Mucosa of rectum (tissue), 2 donors: ENCODE measurements at regions not wholly inside any gene's neighbourhood (a gene's known extent, or its start where the extent isn't known, plus 50 kb on each side); places are given as distances from the start of the nearest gene placed in this dataset.
"Not testable (repeated sequence)": the region's sequence is repeated elsewhere in the genome, so short reads cannot be mapped to it uniquely, and the experiment has no call there.

Experiments used
- H3K27ac ChIP-seq, 2 donors: one replicate each; pipeline ENCODE4 v1.7.0; 2013; ENCODE audit warnings: inconsistent platforms in 2 of 2, low read depth in 2 of 2, low read length in 2 of 2
- H3K27me3 ChIP-seq, 2 donors: one replicate each; pipeline ENCODE4 v1.7.0; 2013; ENCODE audit warnings: low read length in 2 of 2; ENCODE audit not compliant: control insufficient read depth in 2 of 2, insufficient read depth in 2 of 2
- H3K36me3 ChIP-seq, 2 donors: one replicate each; pipeline ENCODE4 v1.7.0; 2013; ENCODE audit warnings: low read length in 2 of 2; ENCODE audit not compliant: control insufficient read depth in 2 of 2, insufficient read depth in 2 of 2
- H3K4me1 ChIP-seq, 2 donors: one replicate each; pipeline ENCODE4 v1.7.0; 2013; ENCODE audit warnings: low read length in 2 of 2, mild to moderate bottlenecking in 1 of 2; ENCODE audit not compliant: control insufficient read depth in 2 of 2, insufficient read depth in 2 of 2
- H3K4me3 ChIP-seq, 2 donors: one replicate each; pipeline ENCODE4 v1.7.0; 2013; ENCODE audit warnings: low read length in 2 of 2
- H3K9ac ChIP-seq, 2 donors: one replicate each; pipeline ENCODE4 v1.7.0; 2013; ENCODE audit warnings: low read length in 2 of 2, low read depth in 1 of 2, mild to moderate bottlenecking in 1 of 2
- H3K9me3 ChIP-seq, 2 donors: one replicate each; pipeline ENCODE4 v1.7.0; 2013; ENCODE audit warnings: low read length in 2 of 2; ENCODE audit not compliant: control insufficient read depth in 2 of 2
- donor health status: healthy.
- donor health status: Normal muscosa, but diverticular disease.

DNA sequence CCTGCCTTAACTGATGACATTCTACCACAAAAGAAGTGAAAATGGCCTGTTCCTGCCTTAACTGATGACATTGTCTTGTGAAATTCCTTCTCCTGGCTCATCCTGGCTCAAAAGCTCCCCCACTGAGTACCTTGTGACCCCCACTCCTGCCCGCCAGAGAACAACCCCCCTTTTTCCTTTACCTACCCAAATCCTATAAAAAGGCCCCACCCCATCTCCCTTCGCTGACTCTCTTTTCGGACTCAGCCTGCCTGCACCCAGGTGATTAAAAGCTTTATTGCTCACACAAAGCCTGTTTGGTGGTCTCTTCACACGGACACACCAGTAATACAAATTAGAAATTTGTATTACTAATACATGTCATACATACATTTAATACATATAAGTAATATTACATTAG, 489.9 kb upstream of the IMPG1 start:
- H3K27ac ChIP-seq, H3K4me3 ChIP-seq, H3K36me3 ChIP-seq: not testable (repeated sequence)

GRCh38 chr6:76560851-76561755, 488.6 kb upstream of the IMPG1 start:
- H3K27ac ChIP-seq, H3K27me3 ChIP-seq, H3K36me3 ChIP-seq, H3K9ac ChIP-seq, H3K4me3 ChIP-seq, H3K9me3 ChIP-seq, H3K4me1 ChIP-seq: not testable (repeated sequence)

More for the DNA sequence above, 489.9 kb upstream of the IMPG1 start:
- H3K27me3 ChIP-seq, H3K9ac ChIP-seq, H3K4me1 ChIP-seq, H3K9me3 ChIP-seq: not testable (repeated sequence)

GRCh38 chr6:76553256-76553655, 480.8 kb upstream of the IMPG1 start:
- no peaks in the 10 kb centered on the region for H3K36me3 ChIP-seq
- no peaks in the 10 kb centered on the region for H3K4me1 ChIP-seq
- no peak overlapping the region for H3K9ac ChIP-seq
- H3K9me3 ChIP-seq: no peaks in the 10 kb centered on the region
- no peak overlapping the region for H3K4me3 ChIP-seq
- no peak overlapping the region for H3K27ac ChIP-seq
- no peaks in the 10 kb centered on the region for H3K27me3 ChIP-seq

DNA sequence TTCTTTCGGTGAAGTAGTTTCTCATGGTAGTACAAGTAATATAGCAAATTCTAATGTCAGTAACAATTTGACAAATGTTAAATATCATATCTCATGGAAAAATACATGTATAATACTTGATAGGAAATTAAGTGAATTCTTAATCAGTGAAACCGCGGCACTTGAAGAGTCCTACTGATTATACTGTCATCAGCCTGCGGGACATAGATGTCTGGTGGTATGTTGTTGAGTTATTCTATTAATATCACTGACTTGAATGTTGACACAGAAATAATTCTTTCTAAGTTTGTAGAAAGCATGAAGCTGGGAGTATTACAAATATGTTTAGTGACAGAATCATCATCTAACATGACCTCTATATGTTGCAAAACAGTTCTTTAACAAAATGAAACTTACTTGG, 479.8 kb upstream of the IMPG1 start:
- Histone ChIP-seq H3K27ac (no peak overlapping the region), H3K9ac (no peak overlapping the region), H3K36me3 (no peaks in the 10 kb centered on the region), H3K27me3 (no peaks in the 10 kb centered on the region), H3K4me1 (no peaks in the 10 kb centered on the region), H3K9me3 (no peaks in the 10 kb centered on the region), H3K4me3 (no peak overlapping the region)

GRCh38 chr6:76533661-76534060, 461.2 kb upstream of the IMPG1 start:
- Histone ChIP-seq H3K36me3 (no peaks in the 10 kb centered on the region), H3K27me3 (no peaks in the 10 kb centered on the region), H3K4me1 (no peaks in the 10 kb centered on the region), H3K9me3 (no peaks in the 10 kb centered on the region), H3K27ac (no peak overlapping the region), H3K9ac (no peak overlapping the region), H3K4me3 (no peak overlapping the region)

DNA sequence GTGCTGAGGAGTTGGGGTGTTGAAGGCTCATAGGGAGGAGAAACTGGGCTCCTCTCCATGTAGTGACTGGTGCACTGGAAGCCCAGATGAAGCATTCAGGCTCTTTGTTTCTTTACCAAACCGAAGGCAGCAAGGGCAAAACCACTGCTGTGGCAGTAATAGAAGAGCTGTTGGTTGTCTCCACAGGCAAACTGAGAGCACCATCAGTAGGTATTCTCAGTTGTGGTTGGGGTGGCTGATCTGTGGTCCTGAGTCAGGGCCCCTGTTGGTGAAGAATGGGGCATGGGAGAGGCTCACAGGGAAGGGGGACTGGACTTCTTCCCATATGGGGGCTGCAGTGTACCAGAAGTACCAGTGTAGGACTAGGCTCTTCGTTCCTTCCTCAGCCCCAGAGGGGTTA, 460.2 kb upstream of the IMPG1 start:
- H3K4me3 ChIP-seq: no peak overlapping the region
- no peaks in the 10 kb centered on the region for H3K36me3 ChIP-seq
- H3K9me3 ChIP-seq: no peaks in the 10 kb centered on the region
- H3K4me1 ChIP-seq: no peaks in the 10 kb centered on the region
- H3K27me3 ChIP-seq: no peaks in the 10 kb centered on the region
- H3K9ac ChIP-seq: no peak overlapping the region
- no peak overlapping the region for H3K27ac ChIP-seq

DNA sequence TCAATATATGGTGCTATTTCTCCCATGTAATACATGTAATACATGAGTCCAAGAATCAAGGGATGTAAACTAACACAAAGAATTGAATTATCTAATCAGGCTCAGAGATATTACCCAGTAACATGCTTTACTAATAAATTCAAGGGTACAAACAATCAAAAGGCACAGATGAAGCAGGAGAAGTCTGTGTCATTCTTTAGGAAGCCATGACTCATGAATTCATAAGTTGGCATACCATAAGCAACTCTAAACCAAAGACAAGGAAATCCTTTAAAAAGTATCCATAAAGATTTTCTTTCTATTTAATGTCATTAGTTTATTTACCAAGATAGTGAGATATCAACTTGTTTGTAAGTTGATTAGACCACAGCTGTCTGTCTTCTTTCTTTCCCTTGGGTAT, 446.0 kb upstream of the IMPG1 start:
- Histone ChIP-seq H3K4me1 (no peaks in the 10 kb centered on the region), H3K27ac (no peak overlapping the region), H3K9me3 (no peaks in the 10 kb centered on the region), H3K9ac (no peak overlapping the region), H3K27me3 (no peaks in the 10 kb centered on the region), H3K4me3 (no peak overlapping the region), H3K36me3 (no peaks in the 10 kb centered on the region)

DNA sequence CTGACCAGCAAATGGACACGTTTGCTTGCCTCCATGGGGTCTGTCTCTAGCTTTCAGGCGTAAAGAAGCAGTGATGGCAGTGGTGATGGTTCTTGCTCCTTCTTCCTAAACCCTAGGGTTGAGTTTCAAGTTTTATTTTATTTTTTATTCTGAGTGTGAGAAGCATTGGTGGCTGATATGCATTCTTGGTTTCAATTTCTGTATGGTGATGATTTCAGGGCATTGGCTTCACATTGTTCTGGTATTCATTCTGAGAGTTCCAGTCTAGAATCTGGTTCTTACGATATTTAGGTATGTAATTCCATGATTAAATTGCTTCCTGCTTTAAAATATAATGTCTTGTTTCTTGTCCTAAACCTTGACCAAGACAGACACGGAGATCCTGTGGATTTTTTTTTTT, 444.5 kb upstream of the IMPG1 start:
- no peak overlapping the region for H3K9ac ChIP-seq
- no peak overlapping the region for H3K4me3 ChIP-seq
- no peaks in the 10 kb centered on the region for H3K9me3 ChIP-seq
- H3K27me3 ChIP-seq: no peaks in the 10 kb centered on the region
- H3K27ac ChIP-seq: no peak overlapping the region
- H3K4me1 ChIP-seq: no peaks in the 10 kb centered on the region
- H3K36me3 ChIP-seq: no peaks in the 10 kb centered on the region

- H3K9me3 ChIP-seq: no peaks in the 10 kb centered on the region
- no peak overlapping the region for H3K27ac ChIP-seq
- no peak overlapping the region for H3K9ac ChIP-seq
- no peaks in the 10 kb centered on the region for H3K36me3 ChIP-seq
- H3K27me3 ChIP-seq: no peaks in the 10 kb centered on the region
- H3K4me1 ChIP-seq: no peaks in the 10 kb centered on the region
- no peak overlapping the region for H3K4me3 ChIP-seq
These were observed 438.0 kb upstream of the IMPG1 start for GRCh38 chr6:76510489-76510888.

- Histone ChIP-seq H3K27me3 (no peaks in the 10 kb centered on the region), H3K36me3 (no peaks in the 10 kb centered on the region), H3K9ac (no peak overlapping the region), H3K4me1 (no peaks in the 10 kb centered on the region), H3K4me3 (no peak overlapping the region), H3K9me3 (no peaks in the 10 kb centered on the region), H3K27ac (no peak overlapping the region)
These were observed 436.9 kb upstream of the IMPG1 start for GRCh38 chr6:76509397-76509796.
